HCT116 (cell line): ENCODE measurements at regions not wholly inside any gene's neighbourhood (a gene's known extent, or its start where the extent isn't known, plus 50 kb on each side); places are given as distances from the start of the nearest gene placed in this dataset.

Experiments
- ATAC-seq: fragments of 200-7000 bp; cut with Tn5 transposase; 2 replicates; pipeline ENCODE4 v1.9.1; 2020; ENCODE audit warnings: mild to moderate bottlenecking, moderate library complexity
- BruUV-seq: library from RNA; stranded (reverse); fragments of 400-500 nt; replicated peaks from 2 replicates; lab custom pipeline; 2021; lab: Mats Ljungman, UMichigan
- CTCF ChIA-PET: fragments of 300-600 bp; sonication (Branson Sonifier 250); formaldehyde crosslinking; loops from one replicate; lab custom pipeline; 2021; ENCODE audit warnings: antibody characterized with exemption; lab: Charles Lee
- POLR2A ChIA-PET: fragments of 300-600, 350-600 bp; sonication (Branson Sonifier 250); formaldehyde crosslinking; loops from one replicate; lab custom pipeline; 2021; ENCODE audit warnings: antibody characterized with exemption; lab: Charles Lee
- RAD21 ChIA-PET, 2 experiments: fragments of 300-600 bp; sonication (Branson Sonifier 250); formaldehyde crosslinking; loops; one replicate each; lab custom pipeline; 2023; ENCODE audit warnings: low total read pairs in 2 of 2; ENCODE audit not compliant: uncharacterized antibody in 2 of 2, unreplicated experiment in 2 of 2, low non-redundant PET in 1 of 2; lab: Charles Lee
- DNase-seq: peaks from one replicate; pipeline ENCODE4 v3.0.0-alpha.2; 2010; ENCODE audit warnings: low read depth, low spot score
- H2AFZ ChIP-seq: fragments of 200-600 bp; shearing (Covaris generic), sonication (generic); 2 replicates; pipeline ENCODE4 v1.6.1; 2017; ENCODE audit warnings: low read depth, mixed run types, mixed read lengths, antibody characterized with exemption, low read length; ENCODE audit not compliant: poor library complexity, severe bottlenecking
- H3K27ac ChIP-seq: 2 replicates; pipeline ENCODE4 v1.5.1; 2012; ENCODE audit warnings: low read depth, low read length
- H3K27me3 ChIP-seq: fragments of 200-600 bp; sonication (generic); 2 replicates; pipeline ENCODE4 v1.6.1; 2016; ENCODE audit warnings: mixed run types, low read length, mixed read lengths; ENCODE audit not compliant: insufficient read depth
- H3K36me3 ChIP-seq, 2 experiments: fragments of 200-500 bp in 1 of 2; fragments of 200-600 bp in 1 of 2; sonication (Bioruptor generic) in 1 of 2; sonication (generic) in 1 of 2; 2 replicates each; pipeline versions ENCODE4 v1.5.1 to v1.6.1; 2014 to 2016; ENCODE audit warnings: low read length in 2 of 2, inconsistent platforms in 1 of 2, mixed read lengths in 1 of 2, mixed run types in 1 of 2; ENCODE audit not compliant: insufficient read depth in 2 of 2, control insufficient read depth in 1 of 2
- H3K4me1 ChIP-seq, 2 experiments: fragments of 200-600 bp in 1 of 2; sonication (generic) in 1 of 2; 2 replicates each; pipeline versions ENCODE4 v1.5.1 to v1.6.1; 2012 to 2017; ENCODE audit warnings: low read length in 2 of 2, inconsistent platforms in 1 of 2, mild to moderate bottlenecking in 1 of 2, mixed read lengths in 1 of 2, mixed run types in 1 of 2, moderate library complexity in 1 of 2; ENCODE audit not compliant: insufficient read depth in 2 of 2, control insufficient read depth in 1 of 2
- H3K4me2 ChIP-seq: fragments of 200-600 bp; sonication (generic); 2 replicates; pipeline ENCODE4 v1.6.1; 2017; ENCODE audit warnings: mixed run types, low read length, mixed read lengths
- H3K4me3 ChIP-seq, 2 experiments: fragments of 200-600 bp in 1 of 2; sonication (generic) in 1 of 2; replicated peaks in 1 of 2; 2 replicates each; pipeline ENCODE4 v1.5.1; 2011 to 2016; ENCODE audit warnings: low read length in 2 of 2, control low read depth in 1 of 2, low read depth in 1 of 2, mild to moderate bottlenecking in 1 of 2, mixed read lengths in 1 of 2, mixed run types in 1 of 2
- H3K79me2 ChIP-seq: fragments of 200-600 bp; sonication (generic); 2 replicates; pipeline ENCODE4 v1.6.1; 2017; ENCODE audit warnings: mild to moderate bottlenecking, mixed run types, low read length, moderate library complexity, mixed read lengths; ENCODE audit not compliant: insufficient read depth
- H3K9ac ChIP-seq: fragments of 200-600 bp; sonication (generic); 2 replicates; pipeline ENCODE4 v1.6.1; 2016; ENCODE audit warnings: low read length, mixed read lengths
- H3K9me2 ChIP-seq: fragments of 200-600 bp; sonication (generic), shearing (Covaris generic); 2 replicates; pipeline ENCODE4 v1.6.1; 2017; ENCODE audit warnings: mixed run types, mild to moderate bottlenecking, moderate library complexity; ENCODE audit not compliant: insufficient read depth
- H3K9me3 ChIP-seq, 2 experiments: fragments of 200-500 bp in 1 of 2; fragments of 200-600 bp in 1 of 2; sonication (Bioruptor generic) in 1 of 2; sonication (generic) in 1 of 2; 2 replicates each; pipeline ENCODE4 v1.6.1; 2014 to 2017; ENCODE audit warnings: low read length in 2 of 2, mixed read lengths in 2 of 2, inconsistent platforms in 1 of 2, low read depth in 1 of 2, mild to moderate bottlenecking in 1 of 2, mixed run types in 1 of 2, moderate library complexity in 1 of 2; ENCODE audit not compliant: control insufficient read depth in 1 of 2, insufficient read depth in 1 of 2
- H4K20me1 ChIP-seq: fragments of 200-600 bp; sonication (generic), shearing (Covaris generic); 2 replicates; pipeline ENCODE4 v1.6.1; 2017; ENCODE audit warnings: mixed run types, mild to moderate bottlenecking, moderate library complexity; ENCODE audit not compliant: insufficient read depth
- CEBPB ChIP-seq: IDR thresholded peaks from 2 replicates; pipeline ENCODE4 v1.6.1; 2012; ENCODE audit warnings: low read depth
- POLR2AphosphoS5 ChIP-seq: IDR thresholded peaks from 2 replicates; pipeline ENCODE4 v1.6.1; 2011; ENCODE audit warnings: mild to moderate bottlenecking, low read depth, low read length, moderate library complexity
- SIN3A ChIP-seq: IDR thresholded peaks from 2 replicates; pipeline ENCODE4 v1.6.1; 2012; ENCODE audit warnings: low read depth
- YY1 ChIP-seq: IDR thresholded peaks from 2 replicates; pipeline ENCODE4 v1.6.1; 2011; ENCODE audit warnings: low read length, low read depth, moderate library complexity, mild to moderate bottlenecking; ENCODE audit not compliant: insufficient replicate concordance; ENCODE audit errors: extremely low read depth
- ZBTB33 ChIP-seq: IDR thresholded peaks from 2 replicates; pipeline ENCODE4 v1.6.1; 2011; ENCODE audit warnings: mild to moderate bottlenecking, low read length, moderate library complexity; ENCODE audit not compliant: insufficient replicate concordance; ENCODE audit errors: extremely low read depth
- ZFX ChIP-seq: fragments of 450-650 bp; IDR thresholded peaks from 2 replicates; pipeline ENCODE4 v1.6.1; 2017
- intact Hi-C: fragments of 100-400 bp; cut with micrococcal nuclease; formaldehyde crosslinking; loops from 2 replicates; pipeline ENCODE4 v1.10.0; 2022

GRCh38 chr4:19348746-19349145 lies 903.0 kb upstream of the SLIT2 start:
- Histone ChIP-seq H3K9me3 (no peaks in the 10 kb centered on the region), H3K79me2 (no peaks in the 10 kb centered on the region), H3K27me3 (no peaks in the 10 kb centered on the region), H3K9me2 (no peaks in the 10 kb centered on the region), H3K4me1 (no peaks in the 10 kb centered on the region), H3K4me2 (no peak overlapping the region), H3K4me3 (no peak overlapping the region), H2AFZ (no peak overlapping the region), H3K9ac (no peak overlapping the region), H3K36me3 (no peaks in the 10 kb centered on the region), H3K27ac (no peak overlapping the region), H4K20me1 (no peaks in the 10 kb centered on the region)
- ChIA-PET CTCF (no interaction called here), POLR2A (no interaction called here), RAD21 (no interaction called here)
- intact Hi-C loops, result no loop called here
- no peak for TF ChIP-seq ZBTB33
- ATAC-seq (no peak), DNase-seq (no peak)
- BruUV-seq, result no TSS peak

- intact Hi-C loops, result no loop called here
- TF ChIP-seq YY1, result no peak
- no peak for TF ChIP-seq ZFX
- no peak for TF ChIP-seq CEBPB
- no peak for TF ChIP-seq POLR2AphosphoS5
- TF ChIP-seq SIN3A, result no peak
- BruUV-seq, result no TSS peak
- H4K20me1 ChIP-seq, result no peaks in the 10 kb centered on the region
- no peaks in the 10 kb centered on the region for H3K4me1 ChIP-seq
- no peak for ATAC-seq
- H3K9me2 ChIP-seq, result no peaks in the 10 kb centered on the region
- no peak overlapping the region for H3K4me3 ChIP-seq
- no peaks in the 10 kb centered on the region for H3K9me3 ChIP-seq
- no peak overlapping the region for H3K4me2 ChIP-seq
- DNase-seq, result no peak
- H3K27ac ChIP-seq, result no peak overlapping the region
- ChIA-PET POLR2A (no interaction called here), RAD21 (no interaction called here), CTCF (no interaction called here)
- no peaks in the 10 kb centered on the region for H3K36me3 ChIP-seq
- H3K27me3 ChIP-seq, result no peaks in the 10 kb centered on the region
- H2AFZ ChIP-seq, result no peak overlapping the region
- H3K79me2 ChIP-seq, result no peaks in the 10 kb centered on the region
- H3K9ac ChIP-seq, result no peak overlapping the region
These were observed 905.1 kb upstream of the SLIT2 start for GRCh38 chr4:19346636-19347035.
